Epidermal melanocyte (primary cell): ENCODE measurements at regions not wholly inside any gene's neighbourhood (a gene's known extent, or its start where the extent isn't known, plus 50 kb on each side); places are given as distances from the start of the nearest gene placed in this dataset.

Source experiments
- DNase-seq: peaks from one replicate; pipeline ENCODE4 v3.0.0; 2011; ENCODE audit warnings: low spot score; ENCODE audit not compliant: insufficient read length

DNA sequence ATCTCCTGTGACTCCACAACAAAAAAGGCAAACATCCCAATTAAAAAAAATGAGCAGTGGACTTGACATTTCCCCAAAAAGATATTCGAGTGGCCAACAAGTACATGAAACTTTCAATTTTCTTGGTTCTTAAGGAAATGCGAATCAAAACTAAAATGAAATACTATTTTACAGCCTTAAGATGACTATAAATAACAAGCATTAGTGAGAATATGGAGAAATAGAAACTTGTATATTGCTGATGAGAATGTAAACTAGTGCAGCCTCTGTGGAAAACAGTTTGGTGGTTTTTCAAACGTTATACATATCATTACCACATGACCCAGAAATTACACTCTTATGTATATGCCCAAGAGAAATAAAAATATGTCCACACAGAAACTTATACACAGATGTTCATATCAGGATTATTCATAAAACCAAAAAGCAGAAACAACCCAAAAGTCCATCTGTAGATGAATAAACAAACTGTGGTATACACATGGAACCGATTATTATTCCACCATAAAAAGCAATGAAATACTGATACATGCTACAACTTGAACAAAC is 153.2 kb upstream of the GPR149 start:
- DNase-seq = no peak

- no peak for DNase-seq
Measured at GRCh38 chr3:154582501-154582900, 152.5 kb upstream of the GPR149 start.

GRCh38 chr3:154571553-154572226 is 141.7 kb upstream of the GPR149 start:
- DNase-seq = no peak

DNA sequence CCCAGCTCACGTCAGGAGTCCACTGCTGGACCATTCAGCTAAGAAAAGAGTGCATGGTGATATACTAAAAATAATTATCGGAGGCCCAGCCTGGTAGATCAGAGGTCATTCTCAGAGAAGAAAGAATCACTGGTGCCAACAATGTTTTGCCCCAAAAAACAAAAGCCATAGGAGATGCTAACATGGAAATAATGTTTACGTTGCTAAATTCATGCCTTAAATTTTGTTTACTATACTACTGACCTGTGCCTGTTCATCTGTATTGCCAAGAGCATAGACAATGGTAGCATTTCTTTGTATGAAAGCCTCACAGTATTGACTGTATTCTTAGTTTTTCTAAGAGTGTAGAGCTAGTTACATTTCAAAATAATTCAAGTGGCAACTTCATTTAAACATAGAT is 138.1 kb upstream of the GPR149 start:
- DNase-seq = no peak

DNA sequence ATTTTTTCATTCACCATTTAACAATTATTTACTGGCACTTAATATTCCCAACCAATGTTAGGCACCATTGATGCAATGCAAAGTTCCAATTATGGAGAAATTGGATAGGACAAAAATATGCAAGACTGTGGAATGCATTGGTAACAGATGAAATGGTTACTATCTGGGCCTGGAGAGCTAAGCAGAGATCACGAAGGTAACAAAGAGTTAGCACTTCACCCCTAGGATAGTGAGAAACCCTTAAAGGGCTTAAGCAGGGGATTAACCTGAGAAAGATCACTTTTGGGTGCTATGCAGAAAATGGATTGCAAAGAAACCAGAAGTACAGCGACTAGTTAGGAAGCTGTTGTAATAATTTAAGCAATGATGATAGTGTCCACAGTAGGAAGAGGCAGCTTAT is 129.6 kb upstream of the GPR149 start:
- no peak for DNase-seq

GRCh38 chr3:154552338-154552737 is 122.3 kb upstream of the GPR149 start:
- DNase-seq = no peak

- no peak for DNase-seq
Measured at GRCh38 chr3:154549391-154549790, 119.4 kb upstream of the GPR149 start.

GRCh38 chr3:154548341-154548740 is 118.4 kb upstream of the GPR149 start:
- DNase-seq = no peak

GRCh38 chr3:154542837-154543236 is 112.8 kb upstream of the GPR149 start:
- no peak for DNase-seq

DNA sequence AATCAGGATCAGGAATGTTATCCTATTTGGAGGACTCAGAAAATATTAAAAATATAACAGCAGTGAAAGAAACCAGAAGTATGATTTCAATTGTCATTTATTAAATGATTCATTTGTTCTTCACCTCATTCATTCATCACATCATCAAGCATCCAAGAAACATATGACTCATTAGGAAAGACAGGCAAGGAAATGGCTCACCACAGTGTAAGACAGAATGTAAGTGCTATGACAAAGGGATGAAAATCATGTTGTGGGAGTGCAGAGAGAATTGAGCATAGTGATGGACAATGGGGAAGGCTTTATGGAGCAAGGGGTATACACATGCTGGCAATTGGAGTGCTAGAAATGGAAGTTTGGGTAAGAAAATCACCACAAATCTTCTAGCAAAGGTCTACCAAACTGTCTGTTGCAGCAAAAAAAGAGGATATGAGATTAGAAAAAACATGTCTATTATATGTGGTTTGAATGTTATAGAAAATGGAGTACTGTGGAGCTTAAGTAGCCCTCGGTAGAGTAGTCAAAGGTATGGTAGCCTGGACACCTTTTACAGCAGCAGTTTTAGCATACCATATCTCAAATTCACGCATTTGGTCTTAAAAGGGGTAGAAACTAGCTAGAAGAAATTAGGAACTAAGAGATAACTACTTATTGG is 111.1 kb upstream of the GPR149 start:
- no peak for DNase-seq

DNA sequence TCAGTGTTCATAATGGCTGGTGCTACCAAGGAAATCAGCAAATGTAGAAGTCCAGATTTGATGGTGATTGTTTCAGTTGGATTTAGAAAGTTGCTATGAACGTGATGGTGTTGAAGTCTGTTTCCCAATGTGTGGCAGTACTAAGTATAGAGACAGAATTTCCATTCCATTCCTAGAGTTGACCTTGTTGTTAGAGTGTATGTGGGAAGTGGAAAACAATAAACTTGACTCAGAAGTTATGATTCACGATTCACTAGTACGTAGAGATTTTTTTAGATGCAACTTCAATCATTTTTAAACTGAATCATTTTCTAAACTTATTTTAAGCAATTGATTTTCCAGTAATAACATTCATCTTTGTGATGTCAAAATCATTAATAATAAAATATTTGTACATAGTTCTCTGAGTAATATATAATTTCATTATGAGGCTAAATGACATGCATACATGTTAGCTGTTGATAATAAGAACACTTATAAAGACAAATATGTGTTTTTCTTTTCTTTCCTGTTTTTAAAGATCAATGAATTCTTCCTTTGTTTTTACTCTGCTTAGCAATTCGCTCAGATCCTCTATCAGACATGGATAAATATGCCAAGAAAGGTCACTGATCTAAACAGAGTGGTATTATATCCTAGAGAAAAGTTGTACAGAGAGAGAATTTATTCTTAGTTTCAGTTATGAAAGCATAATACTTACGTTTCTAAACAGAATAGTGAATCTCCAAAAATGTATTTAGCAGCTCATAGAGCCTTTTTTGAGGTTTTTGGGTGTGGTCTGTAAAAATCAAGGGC is 108.8 kb upstream of the GPR149 start:
- DNase-seq = no peak

GRCh38 chr3:154536751-154537150 is 106.8 kb upstream of the GPR149 start:
- DNase-seq = no peak

DNA sequence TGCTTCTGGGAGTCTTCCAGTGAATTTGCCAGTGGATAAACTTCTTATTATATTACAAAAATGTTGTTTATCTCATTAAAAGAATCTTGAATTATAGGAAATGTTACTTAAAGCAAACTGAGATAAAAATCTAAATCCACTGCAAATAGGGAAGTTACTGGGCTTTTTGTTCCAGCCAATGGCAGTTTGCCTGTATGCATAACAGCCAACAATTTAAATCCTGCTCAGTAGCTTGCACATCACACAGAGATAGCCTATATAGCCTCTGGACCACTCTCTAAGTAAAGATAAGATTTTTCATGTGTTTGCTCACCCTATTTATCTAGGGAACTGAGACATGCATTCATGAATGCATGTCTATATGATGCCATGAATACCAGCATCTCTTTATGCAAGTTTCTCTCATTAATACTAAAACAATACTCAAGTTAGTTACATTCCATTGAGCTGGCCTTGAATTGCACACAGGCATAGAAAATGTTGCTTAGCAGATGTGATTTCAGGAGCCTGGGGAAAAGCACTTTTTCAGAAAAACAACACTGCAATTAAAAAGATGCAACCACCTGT is 92.1 kb upstream of the GPR149 start:
- DNase-seq = no peak

- DNase-seq = no peak
Measured at GRCh38 chr3:154517404-154517803, 87.4 kb upstream of the GPR149 start.

GRCh38 chr3:154515921-154516320 is 85.9 kb upstream of the GPR149 start:
- no peak for DNase-seq

- no peak for DNase-seq
Measured at GRCh38 chr3:154510780-154511179, 80.8 kb upstream of the GPR149 start.

GRCh38 chr3:154507727-154508126 is 77.7 kb upstream of the GPR149 start:
- DNase-seq = no peak

GRCh38 chr3:154496978-154497377 is 67.0 kb upstream of the GPR149 start:
- no peak for DNase-seq

- no peak for DNase-seq
Measured at GRCh38 chr3:154496540-154496939, 66.5 kb upstream of the GPR149 start.

GRCh38 chr3:154486949-154487348 is 57.0 kb upstream of the GPR149 start:
- no peak for DNase-seq

- no peak for DNase-seq
Measured at GRCh38 chr3:154482507-154482906, 52.5 kb upstream of the GPR149 start.

GRCh38 chr3:154480033-154480432 is 50.0 kb upstream of the GPR149 start:
- no peak for DNase-seq
